GM13977 (cell line): ENCODE measurements at regions not wholly inside any gene's neighbourhood (a gene's known extent, or its start where the extent isn't known, plus 50 kb on each side); places are given as distances from the start of the nearest gene placed in this dataset.

Source experiments
- DNase-seq: peaks from one replicate; pipeline ENCODE4 v3.0.0; 2012; ENCODE audit warnings: low spot score
- CTCF ChIP-seq: IDR thresholded peaks from 2 replicates; pipeline ENCODE4 v1.5.1; 2012; ENCODE audit warnings: mild to moderate bottlenecking, control low read depth; ENCODE audit not compliant: insufficient read depth; ENCODE audit errors: extremely low read depth, missing control alignments
- in situ Hi-C: fragments of 300-500 bp; cut with MboI; formaldehyde crosslinking; loops from one replicate; pipeline ENCODE4 v1.12.0; 2022; ENCODE audit warnings: low sequenced_read_pairs, low pct_unique_long_range_greater_than_20kb, mixed read lengths, inconsistent platforms; ENCODE audit not compliant: unreplicated experiment

- no peak for TF ChIP-seq CTCF
- no peak for DNase-seq
- in situ Hi-C loops, result no loop called here
These were observed 372.3 kb upstream of the IL12A start for GRCh38 chr3:159616234-159616825.

GRCh38 chr3:159619341-159619885 lies 369.2 kb upstream of the IL12A start:
- no peak for DNase-seq
- no peak for TF ChIP-seq CTCF
- in situ Hi-C loops, result no loop called here

GRCh38 chr3:159620281-159620680 lies 368.4 kb upstream of the IL12A start:
- DNase-seq, result no peak
- no peak for TF ChIP-seq CTCF
- in situ Hi-C loops, result no loop called here

GRCh38 chr3:159620873-159621272 lies 367.8 kb upstream of the IL12A start:
- in situ Hi-C loops, result no loop called here
- TF ChIP-seq CTCF, result no peak
- no peak for DNase-seq

DNA sequence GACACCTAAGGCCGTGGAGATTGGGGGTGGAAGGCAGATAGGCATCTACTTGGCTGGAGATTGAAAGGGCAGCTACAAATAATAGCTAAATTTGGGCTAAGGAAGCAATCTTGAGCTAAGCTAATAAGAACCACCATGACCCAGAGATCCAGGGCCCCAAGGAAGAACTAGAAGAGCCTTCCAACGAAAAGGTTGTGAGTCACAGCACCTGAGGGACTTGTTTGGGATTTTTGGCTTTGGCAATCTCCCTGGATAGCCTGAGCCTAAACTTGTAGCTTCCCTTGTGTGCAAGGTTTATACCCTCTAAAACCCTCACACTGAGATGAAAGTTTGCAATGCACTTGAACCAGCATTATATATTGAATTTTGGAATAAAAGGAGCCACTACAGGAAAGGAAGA lies 364.0 kb upstream of the IL12A start:
- no peak for TF ChIP-seq CTCF
- in situ Hi-C loops, result no loop called here
- DNase-seq, result no peak

DNA sequence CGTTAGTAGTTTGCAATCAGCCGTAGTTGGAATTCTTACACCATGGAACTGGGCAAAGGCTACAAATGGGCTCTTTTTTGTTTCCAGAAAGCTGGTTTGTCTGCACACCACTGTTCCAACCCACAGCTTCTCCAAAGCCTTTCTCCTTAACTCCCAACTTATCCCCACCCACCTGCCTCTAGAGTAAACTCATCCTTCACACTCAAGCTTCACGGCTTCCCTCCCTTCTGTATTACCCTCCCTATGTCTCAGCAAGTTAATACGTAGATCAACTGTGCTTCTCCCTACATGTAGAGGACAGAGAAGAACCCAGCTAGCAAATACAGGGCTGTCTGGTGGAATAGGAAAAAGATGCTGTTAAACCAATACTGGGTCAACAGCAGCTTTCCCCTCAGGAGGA lies 363.0 kb upstream of the IL12A start:
- in situ Hi-C loops, result no loop called here
- no peak for DNase-seq

More for the DNA sequence above, 363.0 kb upstream of the IL12A start:
- TF ChIP-seq CTCF, result no peak
